CD4-positive, alpha-beta T cell treated with Interleukin-6 at 100 ng/mL for 8 hours (primary cell): ENCODE measurements at regions not wholly inside any gene's neighbourhood (a gene's known extent, or its start where the extent isn't known, plus 50 kb on each side); places are given as distances from the start of the nearest gene placed in this dataset.
"Not testable (repeated sequence)": the region's sequence is repeated elsewhere in the genome, so short reads cannot be mapped to it uniquely, and the experiment has no call there.

Source experiments
- DNase-seq: peaks from one replicate; pipeline ENCODE4 v3.0.0-alpha.2; 2020; ENCODE audit warnings: mixed read lengths, low spot score

GRCh38 chr17:15802917-15803316 lies 70.8 kb downstream of the TBC1D26 start:
- DNase-seq, result not testable (repeated sequence)

GRCh38 chr17:15806825-15807224 lies 74.7 kb downstream of the TBC1D26 start:
- DNase-seq, result not testable (repeated sequence)

- not testable (repeated sequence) for DNase-seq
Measured at GRCh38 chr17:15813388-15813787, 81.3 kb downstream of the TBC1D26 start.

- DNase-seq, result not testable (repeated sequence)
Measured at GRCh38 chr17:15814003-15814402, 81.9 kb downstream of the TBC1D26 start.

- DNase-seq, result not testable (repeated sequence)
Measured at GRCh38 chr17:15817861-15818260, 85.8 kb downstream of the TBC1D26 start.

- not testable (repeated sequence) for DNase-seq
Measured at GRCh38 chr17:15822280-15822679, 90.2 kb downstream of the TBC1D26 start.

GRCh38 chr17:15828727-15829314 lies 96.7 kb downstream of the TBC1D26 start:
- DNase-seq, result peak; percentile 49

- not testable (repeated sequence) for DNase-seq
Measured at GRCh38 chr17:15830221-15830620, 98.1 kb downstream of the TBC1D26 start.

GRCh38 chr17:15831182-15831581 lies 99.1 kb downstream of the TBC1D26 start:
- DNase-seq, result not testable (repeated sequence)

GRCh38 chr17:15832921-15833480 lies 100.9 kb downstream of the TBC1D26 start:
- DNase-seq, result not testable (repeated sequence)

- DNase-seq, result not testable (repeated sequence)
Measured at GRCh38 chr17:15833890-15834289, 101.8 kb downstream of the TBC1D26 start.

GRCh38 chr17:15835481-15835880 lies 103.4 kb downstream of the TBC1D26 start:
- not testable (repeated sequence) for DNase-seq

- not testable (repeated sequence) for DNase-seq
Measured at GRCh38 chr17:15836249-15836982, 104.3 kb downstream of the TBC1D26 start.

GRCh38 chr17:15836991-15837390 lies 104.9 kb downstream of the TBC1D26 start:
- not testable (repeated sequence) for DNase-seq

- not testable (repeated sequence) for DNase-seq
Measured at GRCh38 chr17:15847447-15848229, 97.3 kb upstream of the ADORA2B start.

GRCh38 chr17:15849054-15849453 lies 95.9 kb upstream of the ADORA2B start:
- peak; percentile 36 for DNase-seq

- not testable (repeated sequence) for DNase-seq
Measured at GRCh38 chr17:15850071-15850470, 94.9 kb upstream of the ADORA2B start.

- not testable (repeated sequence) for DNase-seq
Measured at GRCh38 chr17:15850687-15851086, 94.2 kb upstream of the ADORA2B start.

GRCh38 chr17:15852863-15853262 lies 92.1 kb upstream of the ADORA2B start:
- not testable (repeated sequence) for DNase-seq

- DNase-seq, result not testable (repeated sequence)
Measured at GRCh38 chr17:15856191-15856590, 88.7 kb upstream of the ADORA2B start.

GRCh38 chr17:15856745-15857144 lies 88.2 kb upstream of the ADORA2B start:
- not testable (repeated sequence) for DNase-seq

GRCh38 chr17:15858082-15858481 lies 86.8 kb upstream of the ADORA2B start:
- DNase-seq, result not testable (repeated sequence)
